ENCODE measurements at regions not wholly inside any gene's neighbourhood (a gene's known extent, or its start where the extent isn't known, plus 50 kb on each side); places are given as distances from the start of the nearest gene placed in this dataset.

DNA sequence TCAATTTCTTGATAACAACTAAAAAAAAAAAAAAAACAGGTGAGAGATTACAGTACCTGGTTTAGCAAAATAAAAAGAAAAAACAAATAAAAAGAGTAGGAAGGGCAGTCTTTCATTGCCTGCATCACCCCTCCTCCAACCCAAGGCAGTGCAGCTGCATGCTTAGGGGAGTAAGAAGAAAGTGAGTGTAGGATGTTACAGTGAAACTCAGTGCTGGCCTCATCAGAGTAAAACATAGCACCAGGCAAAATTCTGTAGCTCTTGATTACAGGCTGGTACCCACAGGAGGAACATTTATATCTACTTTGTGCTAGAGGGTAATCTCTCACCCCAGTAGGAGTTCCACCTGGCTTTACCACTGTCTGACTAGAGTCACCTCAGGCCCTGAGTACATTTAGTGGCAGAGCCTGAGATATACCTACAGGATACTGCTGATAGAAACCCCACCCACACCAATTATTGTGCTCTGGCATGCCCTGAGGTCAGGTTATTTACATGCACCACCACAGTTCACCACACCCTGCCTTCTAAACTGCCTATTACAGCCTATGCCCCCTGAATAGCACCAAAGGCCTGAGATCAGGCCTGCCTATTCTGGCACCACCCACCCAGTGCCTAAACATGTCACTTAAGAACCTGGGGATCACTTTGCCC, 241.6 kb downstream of the PAPSS1 start:
- TF ChIP-seq, protein P1, sequence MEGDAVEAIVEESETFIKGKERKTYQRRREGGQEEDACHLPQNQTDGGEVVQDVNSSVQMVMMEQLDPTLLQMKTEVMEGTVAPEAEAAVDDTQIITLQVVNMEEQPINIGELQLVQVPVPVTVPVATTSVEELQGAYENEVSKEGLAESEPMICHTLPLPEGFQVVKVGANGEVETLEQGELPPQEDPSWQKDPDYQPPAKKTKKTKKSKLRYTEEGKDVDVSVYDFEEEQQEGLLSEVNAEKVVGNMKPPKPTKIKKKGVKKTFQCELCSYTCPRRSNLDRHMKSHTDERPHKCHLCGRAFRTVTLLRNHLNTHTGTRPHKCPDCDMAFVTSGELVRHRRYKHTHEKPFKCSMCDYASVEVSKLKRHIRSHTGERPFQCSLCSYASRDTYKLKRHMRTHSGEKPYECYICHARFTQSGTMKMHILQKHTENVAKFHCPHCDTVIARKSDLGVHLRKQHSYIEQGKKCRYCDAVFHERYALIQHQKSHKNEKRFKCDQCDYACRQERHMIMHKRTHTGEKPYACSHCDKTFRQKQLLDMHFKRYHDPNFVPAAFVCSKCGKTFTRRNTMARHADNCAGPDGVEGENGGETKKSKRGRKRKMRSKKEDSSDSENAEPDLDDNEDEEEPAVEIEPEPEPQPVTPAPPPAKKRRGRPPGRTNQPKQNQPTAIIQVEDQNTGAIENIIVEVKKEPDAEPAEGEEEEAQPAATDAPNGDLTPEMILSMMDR (IDR thresholded peaks at IDR 0.05), result no peak
- TF ChIP-seq POLR2AphosphoS5 (IDR thresholded peaks at IDR 0.05), result no peak
